Thoracic aorta (tissue), 2 donors: ENCODE measurements at regions not wholly inside any gene's neighbourhood (a gene's known extent, or its start where the extent isn't known, plus 50 kb on each side); places are given as distances from the start of the nearest gene placed in this dataset.

Experiments
- ATAC-seq: fragments of 150-250 bp; one replicate; pipeline ENCODE4 v1.8.0; 2017; ENCODE audit warnings: low read depth; ENCODE audit not compliant: insufficient number of reproducible peaks, low FRiP score
- DNase-seq: peaks from one replicate; pipeline ENCODE4 v3.0.0-alpha.2; 2020; ENCODE audit warnings: low spot score
- H3K27ac ChIP-seq, 2 donors: fragments of 200-600 bp; sonication (generic); 1 replicate in 1 of 2; 2 replicates in 1 of 2; pipeline ENCODE4 v1.5.1; 2016; ENCODE audit warnings: mild to moderate bottlenecking in 2 of 2, moderate library complexity in 2 of 2
- H3K27me3 ChIP-seq: fragments of 200-600 bp; sonication (generic); replicated peaks from 2 replicates; pipeline ENCODE4 v1.6.0; 2016; ENCODE audit warnings: mild to moderate bottlenecking; ENCODE audit not compliant: insufficient read depth
- H3K36me3 ChIP-seq: fragments of 200-600 bp; sonication (generic); one replicate; pipeline ENCODE4 v1.5.1; 2016
- H3K4me1 ChIP-seq, 2 donors: fragments of 200-600 bp; sonication (generic); 1 replicate in 1 of 2; 2 replicates in 1 of 2; pipeline versions ENCODE4 v1.5.1 to v1.6.0; 2016; ENCODE audit warnings: low read depth in 2 of 2, mild to moderate bottlenecking in 1 of 2; ENCODE audit not compliant: control insufficient read depth in 1 of 2
- H3K4me3 ChIP-seq: fragments of 200-600 bp; sonication (generic); 2 replicates; pipeline ENCODE4 v1.5.1; 2016; ENCODE audit warnings: mild to moderate bottlenecking
- H3K9me3 ChIP-seq: fragments of 200-600 bp; sonication (generic); 2 replicates; pipeline ENCODE4 v1.5.1; 2016
- CTCF ChIP-seq: fragments of 200-600 bp; sonication (generic); IDR thresholded peaks from one replicate; pipeline ENCODE4 v1.5.1; 2019; ENCODE audit warnings: antibody characterized with exemption

GRCh38 chr6:169950558-169950957, 199.1 kb downstream of the ERMARD start:
- Histone ChIP-seq H3K27ac (no peak overlapping the region), H3K4me1 (no peaks in the 10 kb centered on the region), H3K4me3 (no peak overlapping the region), H3K9me3 (no peaks in the 10 kb centered on the region), H3K36me3 (no peaks in the 10 kb centered on the region), H3K27me3 (no peaks in the 10 kb centered on the region)
- TF ChIP-seq CTCF, result no peak
- no peak for DNase-seq
- ATAC-seq, result no peak

DNA sequence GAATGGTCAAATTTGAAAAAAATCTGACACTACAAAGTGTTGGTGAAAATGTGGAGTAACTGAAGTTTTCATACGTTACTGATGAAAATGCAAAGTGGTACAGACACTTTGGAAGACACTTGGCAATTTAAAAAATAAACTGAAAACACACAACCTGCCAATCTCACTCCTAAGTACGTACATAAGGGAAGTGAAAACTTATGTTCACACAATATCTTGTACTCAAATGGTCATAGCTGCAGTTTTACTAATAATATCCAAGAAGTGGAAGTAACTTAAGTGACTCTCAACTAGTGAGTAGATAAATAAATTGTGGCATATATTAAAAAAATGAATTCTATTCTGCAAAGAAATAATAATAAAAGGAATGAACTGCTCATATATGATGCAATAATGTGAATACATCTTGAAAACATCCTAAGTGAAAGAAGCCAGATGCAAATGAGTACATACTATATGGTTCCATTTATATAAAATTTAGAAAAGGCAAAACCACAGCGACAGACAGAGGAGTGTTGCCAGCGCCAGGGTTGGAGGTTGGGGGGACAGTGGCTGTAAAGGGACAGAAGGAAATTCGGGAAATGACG, 198.2 kb downstream of the ERMARD start:
- DNase-seq (no peak), ATAC-seq (no peak)
- TF ChIP-seq CTCF, result no peak
- H3K4me1 ChIP-seq, result no peaks in the 10 kb centered on the region
- H3K9me3 ChIP-seq, result no peaks in the 10 kb centered on the region
- no peaks in the 10 kb centered on the region for H3K27me3 ChIP-seq
- no peaks in the 10 kb centered on the region for H3K36me3 ChIP-seq
- no peak overlapping the region for H3K27ac ChIP-seq
- H3K4me3 ChIP-seq, result no peak overlapping the region

GRCh38 chr6:169946971-169947370, 195.5 kb downstream of the ERMARD start:
- TF ChIP-seq CTCF, result no peak
- Histone ChIP-seq H3K36me3 (no peaks in the 10 kb centered on the region), H3K9me3 (peaks cover 9% of the 10 kb centered on the region), H3K27ac (no peak overlapping the region), H3K4me1 (no peaks in the 10 kb centered on the region), H3K4me3 (no peak overlapping the region), H3K27me3 (no peaks in the 10 kb centered on the region)
- no peak for ATAC-seq
- no peak for DNase-seq

GRCh38 chr6:169945117-169945516, 193.7 kb downstream of the ERMARD start:
- DNase-seq (no peak), ATAC-seq (no peak)
- no peak for TF ChIP-seq CTCF
- Histone ChIP-seq H3K27me3 (no peaks in the 10 kb centered on the region), H3K27ac (no peak overlapping the region), H3K9me3 (peaks cover 9% of the 10 kb centered on the region), H3K4me3 (no peak overlapping the region), H3K36me3 (no peaks in the 10 kb centered on the region), H3K4me1 (no peaks in the 10 kb centered on the region)

- Histone ChIP-seq H3K36me3 (no peaks in the 10 kb centered on the region), H3K27me3 (no peaks in the 10 kb centered on the region), H3K27ac (no peak overlapping the region), H3K4me1 (no peaks in the 10 kb centered on the region), H3K4me3 (no peak overlapping the region), H3K9me3 (peaks cover 9% of the 10 kb centered on the region)
- ATAC-seq (no peak), DNase-seq (no peak)
- TF ChIP-seq CTCF, result no peak
Measured at GRCh38 chr6:169944415-169944814, 193.0 kb downstream of the ERMARD start.
